GM19455 (cell line): ENCODE measurements at regions not wholly inside any gene's neighbourhood (a gene's known extent, or its start where the extent isn't known, plus 50 kb on each side); places are given as distances from the start of the nearest gene placed in this dataset.

Experiments used
- ATAC-seq: cut with Tn5 transposase; IDR thresholded peaks from one replicate; pipeline ENCODE4 v1.9.1; 2021; ENCODE audit not compliant: unreplicated experiment

GRCh38 chr3:194801461-194802432, 116.1 kb downstream of the FAM43A start:
- no peak for ATAC-seq

GRCh38 chr3:194804796-194805195, 119.1 kb downstream of the FAM43A start:
- ATAC-seq, result no peak

GRCh38 chr3:194805546-194805945, 119.9 kb downstream of the FAM43A start:
- ATAC-seq, result no peak

GRCh38 chr3:194806991-194807630, 121.4 kb downstream of the FAM43A start:
- ATAC-seq, result no peak

- ATAC-seq, result no peak
Measured at GRCh38 chr3:194808640-194809097, 123.0 kb downstream of the FAM43A start.

- no peak for ATAC-seq
Measured at GRCh38 chr3:194809382-194809781, 123.7 kb downstream of the FAM43A start.

GRCh38 chr3:194810076-194810475, 124.4 kb downstream of the FAM43A start:
- no peak for ATAC-seq

- no peak for ATAC-seq
Measured at GRCh38 chr3:194811118-194811517, 125.4 kb downstream of the FAM43A start.

- ATAC-seq, result no peak
Measured at GRCh38 chr3:194812176-194812575, 126.5 kb downstream of the FAM43A start.

GRCh38 chr3:194814878-194815357, 129.2 kb downstream of the FAM43A start:
- no peak for ATAC-seq

- no peak for ATAC-seq
Measured at GRCh38 chr3:194816748-194817591, 131.3 kb downstream of the FAM43A start.

- no peak for ATAC-seq
Measured at GRCh38 chr3:194817592-194817930, 131.9 kb downstream of the FAM43A start.

- ATAC-seq, result no peak
Measured at GRCh38 chr3:194817936-194818335, 132.3 kb downstream of the FAM43A start.

GRCh38 chr3:194824100-194824499, 138.4 kb downstream of the FAM43A start:
- no peak for ATAC-seq

GRCh38 chr3:194824701-194825111, 139.0 kb downstream of the FAM43A start:
- ATAC-seq, result no peak

GRCh38 chr3:194826594-194826993, 140.9 kb downstream of the FAM43A start:
- ATAC-seq, result no peak

- no peak for ATAC-seq
Measured at GRCh38 chr3:194827486-194827885, 141.8 kb downstream of the FAM43A start.

GRCh38 chr3:194828116-194828515, 142.4 kb downstream of the FAM43A start:
- no peak for ATAC-seq

- ATAC-seq, result no peak
Measured at GRCh38 chr3:194828926-194829325, 143.2 kb downstream of the FAM43A start.

- no peak for ATAC-seq
Measured at GRCh38 chr3:194830401-194830800, 144.7 kb downstream of the FAM43A start.

GRCh38 chr3:194830978-194831377, 145.3 kb downstream of the FAM43A start:
- no peak for ATAC-seq
